ENCODE measurements at regions not wholly inside any gene's neighbourhood (a gene's known extent, or its start where the extent isn't known, plus 50 kb on each side); places are given as distances from the start of the nearest gene placed in this dataset.

GRCh38 chr6:164142322-164142721 lies 727.8 kb downstream of the QKI start:
- no peak for TF ChIP-seq CHD4 (IDR thresholded peaks at IDR 0.05; ENCODE audit: borderline replicate concordance, low read length)
- no peak for TF ChIP-seq EP300 (IDR thresholded peaks at IDR 0.05; ENCODE audit: low read depth in 2 of 2, low read length in 2 of 2)
- TF ChIP-seq EP300 (CRISPR knock-in tag; IDR thresholded peaks at IDR 0.05; ENCODE audit: borderline replicate concordance) = no peak
- no peak for TF ChIP-seq TOE1 (CRISPR knock-in tag; IDR thresholded peaks at IDR 0.05)
- TF ChIP-seq ZBTB7A (CRISPR knock-in tag; IDR thresholded peaks at IDR 0.05) = no peak
- TF ChIP-seq ZNF143 (CRISPR knock-in tag; IDR thresholded peaks at IDR 0.05) = no peak
- no peak for TF ChIP-seq CTCF (CRISPR knock-in tag; IDR thresholded peaks at IDR 0.05)
- no peak for TF ChIP-seq GZF1 (CRISPR knock-in tag; IDR thresholded peaks at IDR 0.05)
- no peak for TF ChIP-seq ZSCAN5A (CRISPR knock-in tag; IDR thresholded peaks at IDR 0.05; ENCODE audit: borderline replicate concordance)
- TF ChIP-seq CBFB (CRISPR knock-in tag; IDR thresholded peaks at IDR 0.05) = no peak
- no peak for TF ChIP-seq KLF16 (CRISPR knock-in tag; IDR thresholded peaks at IDR 0.05)
- TF ChIP-seq YY1 (IDR thresholded peaks at IDR 0.05; ENCODE audit: insufficient read depth, insufficient replicate concordance, low read depth, low read length) = no peak
- no peak for TF ChIP-seq JUN (CRISPR knock-in tag; IDR thresholded peaks at IDR 0.05)

All from HepG2 (cell line).